NCI-H446 treated with DMSO at 0.1 percent for 48 hours (cell line): ENCODE measurements at regions not wholly inside any gene's neighbourhood (a gene's known extent, or its start where the extent isn't known, plus 50 kb on each side); places are given as distances from the start of the nearest gene placed in this dataset.

Experiments
- DNase-seq: peaks from one replicate; lab custom pipeline; 2025; lab: John Stamatoyannopoulos, UW

DNA sequence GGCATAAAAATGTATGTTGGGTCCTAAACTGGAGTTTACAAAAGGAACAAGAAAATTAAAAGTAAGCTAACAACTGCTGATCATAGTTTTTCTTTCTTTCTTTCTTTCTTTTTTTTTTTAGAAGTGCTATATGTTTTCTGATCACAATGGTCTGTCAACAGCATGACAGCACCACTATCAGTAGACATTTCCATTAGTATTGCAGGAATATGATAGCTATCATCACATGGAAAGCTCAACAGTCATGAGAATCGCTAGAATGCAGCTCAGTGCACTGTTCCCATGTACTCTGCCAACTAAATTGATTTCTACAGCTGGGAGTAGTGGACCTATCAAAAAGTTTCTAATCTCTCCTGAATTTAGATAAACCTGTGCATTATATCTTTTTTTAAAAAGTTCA is 950.3 kb upstream of the ACVR2A start:
- no peak for DNase-seq

DNA sequence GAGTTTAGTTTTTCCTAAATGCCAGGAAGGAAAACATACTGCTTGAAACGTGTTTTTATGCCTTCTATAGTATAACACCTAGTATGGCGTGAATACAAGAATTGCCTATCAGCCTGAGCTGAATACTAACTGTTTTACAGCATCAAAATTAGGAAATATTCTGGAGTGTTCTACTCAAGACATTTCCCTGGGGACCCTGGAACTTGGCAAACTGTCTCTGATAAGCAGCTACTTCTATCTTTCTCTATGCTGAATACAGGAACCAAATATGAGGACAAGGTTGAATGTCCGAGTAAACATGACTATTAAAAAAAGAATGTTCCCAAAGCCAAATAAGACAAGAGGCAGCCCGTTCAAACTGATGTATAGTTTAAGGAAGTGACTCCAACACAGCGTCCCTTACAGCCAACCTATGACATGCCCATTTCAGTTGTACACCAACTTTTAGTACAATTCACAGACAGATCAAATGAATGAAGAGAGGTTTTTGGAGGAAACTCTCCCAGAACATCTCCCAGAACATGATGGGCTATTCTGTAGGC is 951.3 kb upstream of the ACVR2A start:
- DNase-seq = no peak

DNA sequence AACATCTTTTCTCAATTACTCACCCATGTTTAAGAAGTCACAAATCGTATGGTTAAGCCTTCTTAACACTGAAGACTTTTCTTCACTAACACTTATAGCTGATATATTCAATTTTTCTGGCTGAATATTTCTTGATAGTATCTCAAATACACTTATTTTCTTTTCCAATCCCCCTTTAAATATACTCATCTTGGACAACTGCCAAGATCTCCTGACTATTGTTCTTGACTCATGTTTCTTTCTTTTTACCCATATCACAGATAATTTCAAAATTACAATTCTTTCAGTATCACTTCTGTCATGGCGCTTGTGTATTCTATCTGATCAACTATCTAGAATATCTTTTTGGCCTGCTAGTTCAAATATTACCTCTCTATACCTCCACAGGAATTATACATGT is 954.3 kb upstream of the ACVR2A start:
- DNase-seq = no peak

DNA sequence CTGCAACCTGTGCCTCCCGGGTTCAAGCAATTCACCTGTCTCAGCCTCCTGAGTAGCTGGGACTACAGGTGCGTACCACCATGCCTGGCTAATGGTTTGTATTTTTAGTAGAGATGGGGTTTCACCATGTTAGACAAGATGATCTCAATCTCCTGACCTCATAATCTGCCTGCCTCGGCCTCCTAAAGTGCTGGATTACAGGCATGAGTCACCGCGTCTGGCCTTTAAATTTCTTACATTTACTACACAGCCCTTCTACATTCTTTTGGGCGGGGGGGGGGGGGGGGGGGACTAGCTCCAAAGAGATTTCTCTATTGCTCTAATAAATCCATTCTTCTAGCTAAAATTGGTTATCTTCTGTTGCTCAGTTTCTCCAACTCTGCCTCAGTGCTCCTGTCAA is 964.9 kb upstream of the ACVR2A start:
- DNase-seq = no peak

DNA sequence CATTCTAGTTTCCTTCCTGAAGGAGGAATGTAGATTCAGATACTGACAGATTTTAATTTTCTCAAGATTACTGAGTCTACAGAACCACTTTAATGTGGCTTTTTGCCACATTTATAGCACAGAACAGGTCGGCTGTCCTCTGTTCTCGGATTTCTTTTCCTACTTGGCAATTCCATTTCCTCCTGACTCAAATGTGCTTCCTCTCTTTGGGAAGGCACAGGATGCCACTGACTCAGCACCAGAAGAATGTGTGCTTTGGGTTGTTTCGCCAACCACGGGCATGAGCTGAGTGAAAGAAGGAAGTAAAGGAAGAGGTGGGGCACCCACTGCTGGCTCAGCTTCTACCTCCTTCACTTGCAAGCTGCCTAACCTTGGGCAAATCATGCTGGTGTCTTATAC is 970.6 kb upstream of the ACVR2A start:
- DNase-seq = no peak

DNA sequence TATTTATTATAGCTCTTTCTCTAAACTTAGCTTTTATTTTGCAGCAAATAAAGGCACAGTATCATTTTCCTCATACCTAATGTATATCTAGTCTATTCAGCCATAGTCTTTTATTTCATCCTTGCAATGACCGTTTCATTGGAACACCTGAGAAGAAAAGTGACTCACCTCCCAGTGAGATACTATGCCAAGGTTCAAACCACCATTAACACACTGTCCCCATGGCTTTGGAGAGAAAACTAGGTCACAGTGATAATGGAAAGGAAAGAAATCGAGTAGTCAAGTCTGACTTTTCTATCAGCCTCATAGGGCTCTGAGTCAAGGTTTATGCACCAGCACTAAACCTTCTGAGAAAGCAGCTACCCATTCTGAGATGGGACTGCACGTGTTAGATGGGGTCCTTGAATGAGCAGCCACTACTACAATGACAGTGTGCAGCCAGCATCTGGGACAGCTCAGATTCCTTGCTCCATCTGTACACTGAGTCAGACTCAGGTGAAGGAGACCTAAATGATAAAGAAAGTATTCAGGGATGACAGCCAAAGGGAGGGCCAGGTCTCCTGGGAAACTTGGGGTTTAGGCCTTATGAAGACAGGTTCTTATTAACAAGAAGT is 971.1 kb upstream of the ACVR2A start:
- no peak for DNase-seq

DNA sequence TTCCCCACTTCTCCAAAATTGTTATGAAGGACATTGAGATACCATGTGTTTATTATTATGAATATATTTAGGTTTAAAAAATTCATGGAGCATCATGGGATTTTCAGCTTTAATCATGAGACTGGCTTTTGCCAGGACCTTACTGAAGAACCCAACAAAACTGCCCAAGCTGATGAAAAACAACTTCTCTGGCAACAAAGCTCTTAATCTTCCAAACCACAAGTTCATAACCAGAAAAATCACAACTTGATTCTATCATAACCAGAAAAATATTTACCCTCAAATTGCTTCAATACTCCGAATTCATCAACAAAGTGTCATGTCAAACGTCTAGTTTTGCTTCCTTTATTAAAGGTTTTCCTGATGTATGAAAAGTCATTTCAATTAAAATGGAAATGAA is 971.8 kb upstream of the ACVR2A start:
- DNase-seq = no peak

DNA sequence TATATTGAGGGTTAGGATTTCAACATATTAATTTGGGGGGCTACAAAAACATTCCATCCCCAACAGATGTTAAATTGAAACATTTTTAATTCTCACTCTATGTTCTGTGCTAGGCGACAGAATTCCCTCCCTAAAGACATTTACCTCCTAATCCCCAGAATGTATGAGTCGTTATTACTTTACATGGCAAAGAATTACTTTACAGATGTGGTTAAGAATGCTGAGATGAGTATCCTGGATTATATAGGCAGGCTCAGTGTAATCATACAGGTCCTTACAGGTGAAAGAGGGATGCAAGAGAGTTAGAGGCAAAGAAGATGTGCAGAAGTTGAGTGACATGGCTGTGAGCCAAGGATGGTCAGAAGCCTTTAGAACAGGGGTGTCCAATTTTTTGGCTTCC is 974.1 kb upstream of the ACVR2A start:
- DNase-seq = no peak

DNA sequence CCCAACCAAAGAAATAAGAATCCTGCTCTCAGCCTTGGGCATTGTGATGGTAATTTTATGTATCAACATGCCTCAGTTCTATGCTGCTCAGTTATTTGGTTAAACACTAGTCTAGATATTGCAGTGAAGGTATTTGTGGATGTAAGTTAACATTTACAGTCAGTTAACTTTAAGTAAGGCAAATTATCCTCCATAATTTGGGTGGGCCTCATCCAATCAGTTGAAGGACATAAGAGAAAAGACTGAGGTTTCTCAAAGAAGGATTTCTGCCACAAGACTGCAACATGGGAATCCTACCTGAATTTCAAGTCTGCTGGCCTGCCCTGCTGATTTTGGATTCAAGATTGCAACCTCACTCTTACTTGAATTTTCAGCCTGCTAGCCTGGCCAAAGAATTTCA is 975.5 kb upstream of the ACVR2A start:
- no peak for DNase-seq

DNA sequence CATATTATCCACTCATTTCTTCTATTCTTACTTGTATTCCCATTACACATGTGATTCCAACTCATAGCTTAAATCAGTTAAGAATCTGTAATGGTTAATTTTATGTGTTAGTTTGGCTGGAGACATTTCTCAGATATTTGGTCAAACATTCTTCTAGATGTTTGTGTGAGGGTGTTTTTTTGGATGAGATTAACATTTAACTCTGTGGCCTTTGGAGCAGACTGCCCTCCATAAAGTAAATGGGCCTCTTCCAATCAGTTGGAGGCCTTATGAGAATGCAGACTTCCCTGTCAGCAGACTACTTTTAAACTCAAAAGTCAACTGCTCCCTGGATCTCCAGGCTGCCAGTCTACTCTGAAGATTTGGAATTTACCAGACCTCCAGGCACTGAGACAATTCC is 976.8 kb upstream of the ACVR2A start:
- no peak for DNase-seq

DNA sequence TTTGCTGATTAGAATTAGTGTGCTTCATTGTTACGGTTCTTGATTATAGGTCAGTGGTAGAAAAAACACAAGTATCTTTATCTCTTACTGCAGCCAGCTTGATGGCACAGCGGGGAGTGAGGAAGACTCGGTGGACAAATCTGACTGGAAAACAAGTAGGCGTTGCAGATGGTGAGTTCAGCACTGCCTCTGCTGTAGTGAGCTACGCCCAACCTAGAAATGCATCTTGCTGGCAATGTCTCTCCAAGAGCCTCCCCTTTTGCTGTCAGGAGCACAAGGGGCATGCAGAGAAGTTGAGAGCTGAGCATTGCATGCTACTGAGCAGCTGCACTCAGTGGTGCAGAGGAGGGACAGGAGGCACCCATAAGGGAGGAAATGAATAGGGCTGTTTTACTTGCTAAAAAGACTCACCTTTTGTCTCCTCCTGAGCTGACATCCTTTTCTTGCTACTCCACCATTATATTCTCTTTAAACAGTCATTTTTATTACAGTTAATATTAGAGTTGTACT is 977.3 kb upstream of the ACVR2A start:
- no peak for DNase-seq

DNA sequence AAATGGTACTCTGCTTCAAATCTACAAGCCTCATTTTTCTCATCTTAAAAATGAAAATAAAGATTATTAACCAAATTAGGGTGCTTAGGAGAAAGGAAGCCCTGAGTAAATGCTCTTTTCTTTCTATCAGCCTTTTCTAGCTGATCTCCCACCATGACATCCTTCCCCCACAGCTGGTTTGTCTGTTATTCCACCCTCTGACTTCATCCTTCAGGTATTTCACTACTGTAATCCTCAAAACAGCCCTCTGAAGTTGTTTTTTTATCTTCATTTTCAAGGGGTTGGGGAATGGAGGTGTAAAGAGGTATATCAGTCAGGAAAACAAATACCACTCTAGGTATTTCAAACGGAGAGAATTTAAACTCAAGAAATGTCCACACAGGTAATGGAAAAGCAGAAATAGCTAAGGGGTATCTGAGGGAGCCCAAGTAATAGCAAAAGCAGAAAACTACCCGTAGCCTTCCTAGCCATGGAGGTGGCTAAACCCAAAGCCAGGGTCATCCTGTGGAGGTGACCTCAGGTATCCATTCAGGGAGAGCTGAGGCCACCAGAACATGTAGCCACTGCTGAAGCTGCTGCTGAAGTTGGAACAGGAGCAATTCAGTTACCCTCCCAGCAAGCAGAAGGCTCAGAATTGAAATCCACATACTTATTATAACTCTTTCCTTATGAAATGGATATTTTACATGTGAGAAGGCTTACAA is 990.9 kb upstream of the ACVR2A start:
- DNase-seq = no peak

DNA sequence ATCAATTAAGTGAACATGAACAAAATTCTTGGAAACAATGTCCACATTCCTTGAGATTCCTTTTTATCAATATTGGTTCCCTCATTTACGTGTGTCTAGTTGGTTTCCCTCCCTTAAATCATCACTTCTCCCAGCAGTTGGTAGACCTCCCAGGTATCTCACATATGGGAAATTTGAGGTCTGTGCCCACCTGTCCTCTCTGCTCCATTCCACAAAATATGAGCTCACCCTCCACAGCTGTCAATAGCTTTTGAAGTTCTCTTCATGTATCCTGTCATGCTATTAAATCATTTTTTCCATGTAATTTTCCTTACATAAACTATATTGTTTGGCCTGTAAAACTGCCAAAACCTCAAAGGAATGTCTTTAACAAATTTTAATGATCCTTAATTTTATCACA is 992.2 kb upstream of the ACVR2A start:
- no peak for DNase-seq

DNA sequence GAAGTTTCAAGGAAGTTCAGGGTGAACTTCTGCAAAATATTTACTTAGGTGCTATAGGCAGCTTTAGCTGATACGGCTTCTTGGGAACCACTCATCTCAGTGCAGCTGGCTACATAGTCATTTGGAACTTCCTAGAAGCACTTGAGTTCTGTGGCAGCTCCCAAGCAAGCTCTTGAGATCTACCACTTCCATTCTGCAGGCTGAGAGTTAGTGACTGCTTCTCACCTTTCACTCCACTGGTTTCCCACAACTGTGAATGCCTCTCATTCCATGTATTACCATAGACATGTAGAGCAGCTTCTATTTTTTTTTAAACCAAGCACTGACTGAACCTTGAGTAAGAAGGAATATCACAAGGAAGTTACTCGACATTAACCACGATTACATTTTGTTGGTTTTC is 994.1 kb upstream of the ACVR2A start:
- DNase-seq = no peak

DNA sequence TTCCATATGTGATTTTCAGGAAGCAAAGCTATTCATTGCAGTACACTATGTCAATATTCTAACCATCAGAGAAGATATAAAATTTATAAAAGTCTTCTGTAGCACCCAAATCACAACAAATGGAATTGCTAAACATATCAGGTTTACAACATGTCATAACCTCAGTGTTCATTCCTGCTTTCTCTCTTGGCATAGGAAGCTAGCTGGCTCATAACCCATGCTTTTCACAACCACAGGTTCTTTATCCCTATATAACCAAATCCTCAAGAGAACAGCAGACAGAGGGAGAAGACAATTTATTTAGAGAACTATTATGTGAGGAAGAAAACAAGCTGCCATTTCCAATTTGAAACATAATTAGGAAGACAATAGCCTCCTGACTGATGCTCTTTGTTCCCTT is 997.0 kb upstream of the ACVR2A start:
- DNase-seq = no peak

DNA sequence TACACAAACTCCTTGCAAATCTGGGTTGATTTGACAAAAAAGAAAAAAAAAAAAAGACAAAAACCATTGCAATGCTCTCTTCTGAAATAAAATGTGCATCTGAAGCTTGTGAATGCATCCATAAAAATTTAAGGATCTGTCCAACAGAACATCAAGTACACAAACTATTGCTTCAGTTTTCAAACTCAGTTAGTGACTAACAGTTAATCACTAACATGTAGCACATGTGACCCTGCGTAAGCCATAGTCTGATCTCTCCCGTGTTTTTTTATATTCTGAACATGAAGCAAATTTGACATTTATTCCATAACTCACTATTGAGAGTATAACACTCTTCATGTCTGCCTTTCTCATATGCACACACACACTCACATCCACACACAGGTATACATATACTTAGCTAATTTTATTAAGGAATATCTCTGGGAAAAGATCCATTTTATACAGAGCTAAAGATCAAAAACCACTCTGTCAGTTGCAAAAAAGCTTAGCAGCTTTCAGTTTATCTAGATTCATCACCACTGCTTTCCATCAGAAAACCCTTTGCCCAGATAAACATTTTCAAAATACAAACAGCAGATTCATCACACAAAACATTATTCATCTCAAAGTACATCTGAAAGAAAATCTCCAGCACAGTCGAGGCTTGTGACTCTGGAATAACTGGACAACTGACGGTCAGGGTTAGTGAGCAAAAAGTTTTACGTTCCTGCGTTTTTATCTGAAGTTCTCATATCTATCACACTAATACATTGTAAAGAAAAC is 1000.4 kb upstream of the ACVR2A start:
- DNase-seq = no peak

DNA sequence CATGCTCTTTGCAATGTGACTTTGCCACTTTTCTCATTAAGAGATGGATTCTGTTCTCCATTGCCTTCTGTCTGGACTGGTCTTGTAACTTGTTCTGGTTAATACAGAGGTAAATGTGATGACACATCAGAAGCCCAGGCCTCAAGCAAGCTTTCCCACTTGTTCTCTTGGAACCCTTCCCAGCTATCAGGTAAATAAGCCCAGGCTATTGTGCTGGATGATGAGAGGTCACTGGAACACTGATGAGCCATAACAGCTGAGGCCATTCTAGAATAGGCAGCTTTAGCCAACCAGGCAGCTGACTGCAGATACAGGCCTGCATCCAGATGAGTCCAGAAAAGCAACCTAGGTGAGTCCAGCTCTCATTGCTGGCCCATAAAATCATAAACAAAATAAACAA is 1007.0 kb upstream of the ACVR2A start:
- no peak for DNase-seq

DNA sequence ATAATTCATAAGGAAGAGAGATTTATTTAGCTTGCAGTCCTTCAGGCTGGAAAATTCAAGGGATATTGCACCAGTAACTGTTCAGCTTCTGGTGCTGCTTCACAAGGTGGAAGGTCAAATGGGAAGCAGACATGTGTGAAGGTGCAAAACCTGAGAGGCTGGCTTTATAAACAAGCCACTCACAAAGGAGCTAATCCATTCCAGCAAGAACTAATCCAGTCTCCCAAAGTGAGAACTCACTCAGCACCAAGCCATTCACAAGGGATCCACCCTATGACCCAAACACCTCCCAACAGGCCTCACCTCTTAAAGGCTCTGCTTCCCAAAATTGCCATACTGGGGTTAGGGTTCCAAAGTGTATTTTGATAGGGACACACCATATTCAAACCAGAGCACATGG is 1018.4 kb upstream of the ACVR2A start:
- DNase-seq = no peak

DNA sequence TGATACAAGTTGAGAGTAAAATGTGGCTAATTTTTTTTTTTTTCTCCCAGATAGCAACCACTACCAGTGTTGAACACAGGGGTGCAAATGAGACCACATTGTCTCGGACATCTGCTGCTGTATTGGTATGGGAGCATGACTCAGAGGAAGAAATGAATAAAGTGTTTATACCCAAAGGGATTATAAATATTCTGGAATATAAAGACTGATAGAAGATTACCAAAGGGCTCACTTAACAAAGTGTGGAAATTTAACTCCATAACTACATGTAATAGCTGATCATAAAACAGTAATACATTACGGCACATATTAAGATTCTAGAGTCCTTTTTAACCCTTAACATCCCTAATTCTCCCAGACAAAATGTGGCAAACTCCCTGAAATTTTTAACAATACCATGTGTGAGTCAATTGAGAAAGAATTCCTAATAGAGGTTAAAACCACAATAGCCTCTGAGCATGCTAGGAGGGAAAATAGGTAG is 1023.0 kb upstream of the ACVR2A start:
- no peak for DNase-seq

DNA sequence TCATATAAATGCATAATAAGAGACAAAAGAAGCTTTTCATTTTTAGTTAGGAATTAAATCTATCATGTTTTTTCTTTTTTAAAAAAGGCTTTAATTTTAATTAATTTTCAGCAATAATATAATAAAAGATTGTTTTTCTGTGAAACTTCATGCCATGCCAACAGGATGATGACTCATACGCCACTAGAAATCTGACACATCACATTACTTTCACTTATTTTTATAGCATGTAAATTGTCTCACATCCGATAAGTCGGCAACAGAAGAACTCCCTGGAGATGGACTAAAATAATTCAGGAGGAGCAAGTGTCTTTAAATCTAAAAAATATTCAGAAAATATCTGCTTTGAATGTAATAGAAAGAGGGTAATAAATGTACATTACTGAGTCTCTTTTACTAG is 1024.2 kb upstream of the ACVR2A start:
- peak; percentile 25 for DNase-seq

DNA sequence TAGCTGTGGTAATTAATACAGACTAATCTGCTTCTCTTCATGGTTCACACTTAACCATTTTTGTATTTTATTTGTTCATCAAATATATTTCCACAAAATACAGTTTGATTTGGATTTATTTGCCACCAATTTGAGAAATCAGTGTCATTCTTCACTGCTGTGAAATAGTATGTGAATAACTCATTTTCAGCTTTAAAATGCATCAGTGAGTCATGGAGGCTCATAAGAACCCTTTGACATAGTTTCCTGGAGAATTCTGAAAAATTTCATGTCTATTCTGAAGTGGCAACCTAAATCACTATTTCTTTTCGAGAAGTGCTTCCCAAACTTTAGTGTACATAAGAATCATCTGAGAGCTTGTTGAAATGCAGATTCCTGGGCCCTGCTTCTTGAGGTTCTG is 1026.7 kb upstream of the ACVR2A start:
- no peak for DNase-seq

DNA sequence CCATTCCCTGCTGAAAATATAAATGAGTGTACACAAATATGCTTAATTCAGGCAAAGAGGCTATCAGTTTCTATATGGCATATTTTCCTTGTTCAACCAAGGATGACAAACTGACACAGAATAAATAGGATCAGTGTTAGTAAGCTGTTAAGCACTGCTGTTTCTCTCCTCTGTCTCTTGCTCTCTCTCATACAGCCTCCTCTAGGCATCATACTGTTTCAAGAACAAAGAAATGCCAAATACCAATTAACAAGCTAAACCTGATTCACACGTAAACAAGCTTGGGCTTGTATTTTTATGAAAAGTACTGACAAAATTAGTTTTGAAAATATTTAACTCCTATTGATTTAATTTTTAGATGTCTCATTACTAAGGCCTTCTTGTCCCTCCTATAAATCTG is 1027.2 kb upstream of the ACVR2A start:
- no peak for DNase-seq

DNA sequence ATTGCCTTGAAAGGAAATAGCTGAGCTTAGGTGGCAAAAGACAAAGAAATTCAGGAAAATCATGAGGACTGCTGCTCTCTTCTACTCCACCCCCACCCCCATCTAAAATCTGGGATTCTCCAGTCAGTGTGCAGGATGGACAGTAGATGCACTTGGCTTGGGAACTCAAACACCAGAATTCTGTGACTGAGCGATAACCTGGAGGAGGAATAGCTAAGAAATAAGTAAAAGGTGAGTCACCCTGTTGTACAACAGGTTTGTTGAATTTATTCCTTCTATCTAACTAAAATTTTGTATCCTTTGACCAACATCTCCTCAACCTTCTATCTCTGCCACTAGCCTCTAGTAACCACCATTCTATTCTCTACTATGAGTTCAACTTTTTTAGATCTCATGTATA is 1029.9 kb upstream of the ACVR2A start:
- no peak for DNase-seq
